ENCODE measurements at regions not wholly inside any gene's neighbourhood (a gene's known extent, or its start where the extent isn't known, plus 50 kb on each side); places are given as distances from the start of the nearest gene placed in this dataset.

- peak; percentile 0 for DNase-seq (ENCODE audit: low read depth)
- no peak for TF ChIP-seq CTCF (conservative IDR thresholded peaks at IDR 0.05; ENCODE audit: low read length)
- H3K4me3 ChIP-seq (ENCODE audit: low read length) = no peak overlapping the region
These were observed 210.6 kb upstream of the NOVA1 start for GRCh38 chr14:26808407-26808806.

- no peak for DNase-seq (ENCODE audit: low read depth)
- no peak for TF ChIP-seq CTCF (conservative IDR thresholded peaks at IDR 0.05; ENCODE audit: low read length)
- no peak overlapping the region for H3K4me3 ChIP-seq (ENCODE audit: low read length)
These were observed 212.8 kb upstream of the NOVA1 start for GRCh38 chr14:26810631-26811030.

- no peak for TF ChIP-seq CTCF (conservative IDR thresholded peaks at IDR 0.05; ENCODE audit: low read length)
- no peak for DNase-seq (ENCODE audit: low read depth)
- H3K4me3 ChIP-seq (ENCODE audit: low read length) = no peak overlapping the region
These were observed 214.0 kb upstream of the NOVA1 start for GRCh38 chr14:26811756-26812305.

- no peak for DNase-seq (ENCODE audit: low read depth)
- H3K4me3 ChIP-seq (ENCODE audit: low read length) = no peak overlapping the region
- TF ChIP-seq CTCF (conservative IDR thresholded peaks at IDR 0.05; ENCODE audit: low read length) = no peak
These were observed 222.3 kb upstream of the NOVA1 start for GRCh38 chr14:26820138-26820537.

GRCh38 chr14:26820572-26820971, 222.7 kb upstream of the NOVA1 start:
- no peak for DNase-seq (ENCODE audit: low read depth)
- TF ChIP-seq CTCF (conservative IDR thresholded peaks at IDR 0.05; ENCODE audit: low read length) = no peak
- H3K4me3 ChIP-seq (ENCODE audit: low read length) = no peak overlapping the region

DNA sequence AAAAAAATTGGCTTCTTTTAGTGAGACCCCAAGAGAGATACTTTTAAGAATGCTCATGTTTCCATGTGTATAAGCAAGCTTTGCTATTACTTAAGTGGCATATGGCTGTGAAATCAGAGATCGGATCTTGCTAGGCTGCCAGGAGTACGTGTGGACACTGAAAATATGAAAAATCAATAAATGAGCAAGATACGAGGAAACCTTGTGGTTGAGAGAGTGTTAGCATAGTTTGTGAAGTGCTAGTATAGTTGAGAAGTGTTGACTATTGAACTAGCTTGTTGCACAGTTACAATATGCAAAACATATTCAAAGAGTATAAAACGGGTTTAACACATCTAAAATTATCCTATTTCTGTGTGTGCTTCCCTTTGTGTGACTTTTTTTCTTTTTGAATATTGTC, 230.9 kb upstream of the NOVA1 start:
- TF ChIP-seq CTCF (conservative IDR thresholded peaks at IDR 0.05; ENCODE audit: low read length) = no peak
- H3K4me3 ChIP-seq (ENCODE audit: low read length) = no peak overlapping the region
- no peak for DNase-seq (ENCODE audit: low read depth)

DNA sequence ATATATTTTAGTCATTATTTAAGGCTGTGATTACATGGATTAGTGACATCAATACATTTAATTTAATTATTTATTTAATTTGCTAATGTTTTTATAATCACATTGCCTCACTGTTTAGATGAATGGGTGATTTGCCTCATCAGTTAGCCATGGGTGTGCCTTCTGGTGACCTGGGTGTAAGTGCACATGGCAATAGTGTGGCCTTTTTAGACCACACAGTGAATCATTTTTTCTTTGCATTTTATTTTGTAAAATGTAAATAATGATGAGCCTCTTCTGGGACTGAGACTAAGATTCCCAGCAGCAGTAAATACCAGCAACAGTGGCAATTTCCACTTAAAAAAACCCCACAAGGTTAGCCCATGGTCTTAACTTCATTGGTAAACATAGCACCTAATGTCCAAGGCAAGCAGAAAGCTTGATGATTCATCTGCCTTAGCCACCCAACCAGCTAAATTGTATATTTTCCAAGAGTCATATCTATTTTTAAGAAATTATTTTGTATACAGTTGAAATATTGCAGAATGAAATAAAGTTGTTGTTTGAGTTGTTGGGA, 235.9 kb upstream of the NOVA1 start:
- no peak for TF ChIP-seq CTCF (conservative IDR thresholded peaks at IDR 0.05; ENCODE audit: low read length)
- no peak for DNase-seq (ENCODE audit: low read depth)
- H3K4me3 ChIP-seq (ENCODE audit: low read length) = no peak overlapping the region

All from AG10803 (cell line).